ENCODE measurements at regions not wholly inside any gene's neighbourhood (a gene's known extent, or its start where the extent isn't known, plus 50 kb on each side); places are given as distances from the start of the nearest gene placed in this dataset.

DNA sequence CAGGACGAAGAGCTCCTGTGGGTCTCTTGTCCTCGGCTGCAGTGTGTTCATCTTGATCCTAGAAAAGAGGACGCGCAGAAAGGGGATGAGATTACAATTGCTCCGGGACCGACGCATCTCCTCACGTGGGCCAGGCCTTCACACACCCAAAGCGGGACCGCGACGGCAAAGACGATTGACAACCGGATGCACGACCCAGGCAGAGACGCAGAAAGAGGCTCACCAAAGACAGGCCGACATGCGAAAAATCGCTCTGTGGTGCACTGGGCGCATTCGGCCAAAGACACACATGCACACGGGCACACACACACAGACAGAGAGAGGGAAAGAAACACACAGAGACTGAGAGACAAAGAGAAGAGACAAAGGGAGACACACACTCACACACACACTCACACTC lies 1089.9 kb upstream of the DEFB115 start:
- no peak for TF ChIP-seq SMAD3 (CRISPR knock-in tag; IDR thresholded peaks at IDR 0.05)
- TF ChIP-seq, protein P1, sequence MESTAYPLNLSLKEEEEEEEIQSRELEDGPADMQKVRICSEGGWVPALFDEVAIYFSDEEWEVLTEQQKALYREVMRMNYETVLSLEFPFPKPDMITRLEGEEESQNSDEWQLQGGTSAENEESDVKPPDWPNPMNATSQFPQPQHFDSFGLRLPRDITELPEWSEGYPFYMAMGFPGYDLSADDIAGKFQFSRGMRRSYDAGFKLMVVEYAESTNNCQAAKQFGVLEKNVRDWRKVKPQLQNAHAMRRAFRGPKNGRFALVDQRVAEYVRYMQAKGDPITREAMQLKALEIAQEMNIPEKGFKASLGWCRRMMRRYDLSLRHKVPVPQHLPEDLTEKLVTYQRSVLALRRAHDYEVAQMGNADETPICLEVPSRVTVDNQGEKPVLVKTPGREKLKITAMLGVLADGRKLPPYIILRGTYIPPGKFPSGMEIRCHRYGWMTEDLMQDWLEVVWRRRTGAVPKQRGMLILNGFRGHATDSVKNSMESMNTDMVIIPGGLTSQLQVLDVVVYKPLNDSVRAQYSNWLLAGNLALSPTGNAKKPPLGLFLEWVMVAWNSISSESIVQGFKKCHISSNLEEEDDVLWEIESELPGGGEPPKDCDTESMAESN (CRISPR knock-in tag; conservative IDR thresholded peaks at IDR 0.05), result no peak
- TF ChIP-seq ZNF737 (CRISPR knock-in tag; IDR thresholded peaks at IDR 0.05; ENCODE audit: borderline replicate concordance), result no peak
- no peak for TF ChIP-seq ADNP (CRISPR knock-in tag; IDR thresholded peaks at IDR 0.05)
- TF ChIP-seq SMC3 (IDR thresholded peaks at IDR 0.05; ENCODE audit: low read length), result no peak
- no peak for TF ChIP-seq MAZ (IDR thresholded peaks at IDR 0.05; ENCODE audit: borderline replicate concordance, low read depth, low read length)
- no peak for TF ChIP-seq MAZ (CRISPR knock-in tag; IDR thresholded peaks at IDR 0.05; ENCODE audit: low read depth)
- no peak for TF ChIP-seq TOE1 (CRISPR knock-in tag; IDR thresholded peaks at IDR 0.05)
- TF ChIP-seq, protein P2, sequence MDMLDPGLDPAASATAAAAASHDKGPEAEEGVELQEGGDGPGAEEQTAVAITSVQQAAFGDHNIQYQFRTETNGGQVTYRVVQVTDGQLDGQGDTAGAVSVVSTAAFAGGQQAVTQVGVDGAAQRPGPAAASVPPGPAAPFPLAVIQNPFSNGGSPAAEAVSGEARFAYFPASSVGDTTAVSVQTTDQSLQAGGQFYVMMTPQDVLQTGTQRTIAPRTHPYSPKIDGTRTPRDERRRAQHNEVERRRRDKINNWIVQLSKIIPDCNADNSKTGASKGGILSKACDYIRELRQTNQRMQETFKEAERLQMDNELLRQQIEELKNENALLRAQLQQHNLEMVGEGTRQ (IDR thresholded peaks at IDR 0.05; ENCODE audit: low read depth, low read length), result no peak
- TF ChIP-seq, protein P2 (CRISPR knock-in tag; IDR thresholded peaks at IDR 0.05; ENCODE audit: borderline replicate concordance), result no peak
- TF ChIP-seq, protein P3, sequence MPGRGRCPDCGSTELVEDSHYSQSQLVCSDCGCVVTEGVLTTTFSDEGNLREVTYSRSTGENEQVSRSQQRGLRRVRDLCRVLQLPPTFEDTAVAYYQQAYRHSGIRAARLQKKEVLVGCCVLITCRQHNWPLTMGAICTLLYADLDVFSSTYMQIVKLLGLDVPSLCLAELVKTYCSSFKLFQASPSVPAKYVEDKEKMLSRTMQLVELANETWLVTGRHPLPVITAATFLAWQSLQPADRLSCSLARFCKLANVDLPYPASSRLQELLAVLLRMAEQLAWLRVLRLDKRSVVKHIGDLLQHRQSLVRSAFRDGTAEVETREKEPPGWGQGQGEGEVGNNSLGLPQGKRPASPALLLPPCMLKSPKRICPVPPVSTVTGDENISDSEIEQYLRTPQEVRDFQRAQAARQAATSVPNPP (CRISPR knock-in tag; IDR thresholded peaks at IDR 0.05), result no peak
- no peak for TF ChIP-seq YY1 (IDR thresholded peaks at IDR 0.05; ENCODE audit: insufficient read depth, insufficient replicate concordance, low read depth, low read length)
- TF ChIP-seq, protein P4, sequence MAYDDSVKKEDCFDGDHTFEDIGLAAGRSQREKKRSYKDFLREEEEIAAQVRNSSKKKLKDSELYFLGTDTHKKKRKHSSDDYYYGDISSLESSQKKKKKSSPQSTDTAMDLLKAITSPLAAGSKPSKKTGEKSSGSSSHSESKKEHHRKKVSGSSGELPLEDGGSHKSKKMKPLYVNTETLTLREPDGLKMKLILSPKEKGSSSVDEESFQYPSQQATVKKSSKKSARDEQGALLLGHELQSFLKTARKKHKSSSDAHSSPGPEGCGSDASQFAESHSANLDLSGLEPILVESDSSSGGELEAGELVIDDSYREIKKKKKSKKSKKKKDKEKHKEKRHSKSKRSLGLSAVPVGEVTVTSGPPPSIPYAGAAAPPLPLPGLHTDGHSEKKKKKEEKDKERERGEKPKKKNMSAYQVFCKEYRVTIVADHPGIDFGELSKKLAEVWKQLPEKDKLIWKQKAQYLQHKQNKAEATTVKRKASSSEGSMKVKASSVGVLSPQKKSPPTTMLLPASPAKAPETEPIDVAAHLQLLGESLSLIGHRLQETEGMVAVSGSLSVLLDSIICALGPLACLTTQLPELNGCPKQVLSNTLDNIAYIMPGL (CRISPR knock-in tag; IDR thresholded peaks at IDR 0.05; ENCODE audit: borderline replicate concordance in 1 of 2, low read depth in 1 of 2), result no peak
- no peak for TF ChIP-seq PHF8 (CRISPR knock-in tag; IDR thresholded peaks at IDR 0.05)
